ENCODE measurements at regions not wholly inside any gene's neighbourhood (a gene's known extent, or its start where the extent isn't known, plus 50 kb on each side); places are given as distances from the start of the nearest gene placed in this dataset.
"Not testable (repeated sequence)": the region's sequence is repeated elsewhere in the genome, so short reads cannot be mapped to it uniquely, and the experiment has no call there.

DNA sequence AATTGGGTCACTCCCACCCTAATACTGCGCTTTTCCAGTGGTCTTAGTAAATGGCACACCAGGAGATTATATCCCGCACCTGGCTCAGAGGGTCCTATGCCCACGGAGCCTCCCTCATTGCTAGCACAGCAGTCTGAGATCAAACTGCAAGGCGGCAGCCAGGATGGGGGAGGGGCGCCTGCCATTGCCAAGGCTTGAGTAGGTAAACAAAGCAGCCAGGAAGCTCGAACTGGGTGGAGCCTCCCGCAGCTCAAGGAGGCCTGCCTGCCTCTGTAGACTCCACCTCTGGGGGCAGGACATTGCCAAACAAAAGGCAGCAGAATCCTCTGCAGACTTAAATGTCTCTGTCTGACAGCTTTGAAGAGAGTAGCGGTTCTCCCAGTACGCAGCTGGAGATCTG is 52.4 kb upstream of the PMPCB start:
- H3K9me3 ChIP-seq (ENCODE audit: control insufficient read depth in 1 of 2, insufficient read depth in 1 of 2, low read depth in 1 of 2, low read length in 2 of 2); H2AFZ ChIP-seq (ENCODE audit: low read depth, low read length, poor library complexity, severe bottlenecking); POLR2A ChIA-PET; BruUV-seq (replicated peaks); H3K4me1 ChIP-seq (ENCODE audit: control insufficient read depth in 1 of 2, insufficient read depth in 2 of 2, low read length in 2 of 2); DNase-seq (ENCODE audit: low read depth, low spot score); RAD21 ChIA-PET (ENCODE audit: low non-redundant PET in 1 of 2, low total read pairs in 2 of 2, uncharacterized antibody in 2 of 2, unreplicated experiment in 2 of 2); ATAC-seq; CTCF ChIA-PET; H4K20me1 ChIP-seq (ENCODE audit: insufficient read depth); H3K9ac ChIP-seq (ENCODE audit: low read length); H3K27me3 ChIP-seq (ENCODE audit: insufficient read depth, low read length); intact Hi-C loops (cut with micrococcal nuclease); H3K4me2 ChIP-seq (ENCODE audit: low read length); H3K9me2 ChIP-seq (ENCODE audit: insufficient read depth); H3K79me2 ChIP-seq (ENCODE audit: insufficient read depth, low read length); H3K27ac ChIP-seq (ENCODE audit: low read depth, low read length); H3K4me3 ChIP-seq (replicated peaks in 1 of 2; ENCODE audit: low read depth in 1 of 2, low read length in 2 of 2); H3K36me3 ChIP-seq (ENCODE audit: control insufficient read depth in 1 of 2, insufficient read depth in 2 of 2, low read length in 2 of 2): not testable (repeated sequence)

DNA sequence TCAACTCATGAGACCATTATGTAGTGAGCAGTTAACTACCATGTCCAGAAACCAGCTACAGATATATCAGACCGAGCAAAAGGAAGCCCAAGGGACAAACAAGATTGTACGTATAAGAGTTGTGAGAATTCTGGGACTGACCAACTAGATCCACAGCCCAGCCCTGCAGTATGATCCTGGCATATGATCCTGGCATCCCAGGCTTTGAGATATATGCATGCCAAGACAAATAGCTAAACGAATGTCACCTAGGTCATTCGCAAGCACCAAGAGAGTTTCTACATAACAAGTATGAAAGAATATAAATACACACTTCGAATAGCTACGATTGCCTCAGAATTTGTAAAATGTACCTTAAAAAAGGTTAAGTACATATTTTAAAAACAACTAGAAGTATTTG is 56.4 kb upstream of the PMPCB start:
- Histone ChIP-seq H3K9me2 (ENCODE audit: insufficient read depth) (no peaks in the 10 kb centered on the region), H4K20me1 (ENCODE audit: insufficient read depth) (no peaks in the 10 kb centered on the region), H2AFZ (ENCODE audit: low read depth, low read length, poor library complexity, severe bottlenecking) (no peak overlapping the region), H3K79me2 (ENCODE audit: insufficient read depth, low read length) (no peaks in the 10 kb centered on the region), H3K9me3 (ENCODE audit: control insufficient read depth in 1 of 2, insufficient read depth in 1 of 2, low read depth in 1 of 2, low read length in 2 of 2) (no peaks in the 10 kb centered on the region), H3K36me3 (ENCODE audit: control insufficient read depth in 1 of 2, insufficient read depth in 2 of 2, low read length in 2 of 2) (no peaks in the 10 kb centered on the region), H3K4me3 (replicated peaks in 1 of 2; ENCODE audit: low read depth in 1 of 2, low read length in 2 of 2) (no peak overlapping the region), H3K4me1 (ENCODE audit: control insufficient read depth in 1 of 2, insufficient read depth in 2 of 2, low read length in 2 of 2) (no peaks in the 10 kb centered on the region), H3K4me2 (ENCODE audit: low read length) (no peak overlapping the region), H3K27me3 (ENCODE audit: insufficient read depth, low read length) (no peaks in the 10 kb centered on the region), H3K27ac (ENCODE audit: low read depth, low read length) (no peak overlapping the region), H3K9ac (ENCODE audit: low read length) (no peak overlapping the region)
- no peak for ATAC-seq
- ChIA-PET POLR2A (no interaction called here), CTCF (no interaction called here), RAD21 (ENCODE audit: low non-redundant PET in 1 of 2, low total read pairs in 2 of 2, uncharacterized antibody in 2 of 2, unreplicated experiment in 2 of 2) (no interaction called here)
- no peak for TF ChIP-seq FOSL1 (IDR thresholded peaks at IDR 0.05; ENCODE audit: low read depth)
- TF ChIP-seq EGR1 (IDR thresholded peaks at IDR 0.05; ENCODE audit: low read depth), result no peak
- TF ChIP-seq YY1 (IDR thresholded peaks at IDR 0.05; ENCODE audit: extremely low read depth, insufficient replicate concordance, low read depth, low read length), result no peak
- TF ChIP-seq EZH2 (IDR thresholded peaks at IDR 0.05), result no peak
- TF ChIP-seq POLR2AphosphoS5 (IDR thresholded peaks at IDR 0.05; ENCODE audit: low read depth, low read length), result no peak
- TF ChIP-seq EZH2phosphoT487 (IDR thresholded peaks at IDR 0.05; ENCODE audit: borderline replicate concordance), result no peak
- TF ChIP-seq, protein P1, sequence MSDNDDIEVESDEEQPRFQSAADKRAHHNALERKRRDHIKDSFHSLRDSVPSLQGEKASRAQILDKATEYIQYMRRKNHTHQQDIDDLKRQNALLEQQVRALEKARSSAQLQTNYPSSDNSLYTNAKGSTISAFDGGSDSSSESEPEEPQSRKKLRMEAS (IDR thresholded peaks at IDR 0.05), result no peak
- TF ChIP-seq, protein P2, sequence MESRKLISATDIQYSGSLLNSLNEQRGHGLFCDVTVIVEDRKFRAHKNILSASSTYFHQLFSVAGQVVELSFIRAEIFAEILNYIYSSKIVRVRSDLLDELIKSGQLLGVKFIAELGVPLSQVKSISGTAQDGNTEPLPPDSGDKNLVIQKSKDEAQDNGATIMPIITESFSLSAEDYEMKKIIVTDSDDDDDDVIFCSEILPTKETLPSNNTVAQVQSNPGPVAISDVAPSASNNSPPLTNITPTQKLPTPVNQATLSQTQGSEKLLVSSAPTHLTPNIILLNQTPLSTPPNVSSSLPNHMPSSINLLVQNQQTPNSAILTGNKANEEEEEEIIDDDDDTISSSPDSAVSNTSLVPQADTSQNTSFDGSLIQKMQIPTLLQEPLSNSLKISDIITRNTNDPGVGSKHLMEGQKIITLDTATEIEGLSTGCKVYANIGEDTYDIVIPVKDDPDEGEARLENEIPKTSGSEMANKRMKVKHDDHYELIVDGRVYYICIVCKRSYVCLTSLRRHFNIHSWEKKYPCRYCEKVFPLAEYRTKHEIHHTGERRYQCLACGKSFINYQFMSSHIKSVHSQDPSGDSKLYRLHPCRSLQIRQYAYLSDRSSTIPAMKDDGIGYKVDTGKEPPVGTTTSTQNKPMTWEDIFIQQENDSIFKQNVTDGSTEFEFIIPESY (IDR thresholded peaks at IDR 0.05; ENCODE audit: extremely low read depth, insufficient replicate concordance, low read length), result no peak
- TF ChIP-seq CEBPB (IDR thresholded peaks at IDR 0.05; ENCODE audit: low read depth), result no peak
- TF ChIP-seq ZNF274 (IDR thresholded peaks at IDR 0.05; ENCODE audit: low read depth, low read length), result no peak
- no peak for TF ChIP-seq ZFX (IDR thresholded peaks at IDR 0.05)
- TF ChIP-seq ELF1 (IDR thresholded peaks at IDR 0.05; ENCODE audit: borderline replicate concordance, low read depth), result no peak
- intact Hi-C loops (cut with micrococcal nuclease), result no loop called here
- DNase-seq (ENCODE audit: low read depth, low spot score), result no peak
- no TSS peak for BruUV-seq (replicated peaks)

DNA sequence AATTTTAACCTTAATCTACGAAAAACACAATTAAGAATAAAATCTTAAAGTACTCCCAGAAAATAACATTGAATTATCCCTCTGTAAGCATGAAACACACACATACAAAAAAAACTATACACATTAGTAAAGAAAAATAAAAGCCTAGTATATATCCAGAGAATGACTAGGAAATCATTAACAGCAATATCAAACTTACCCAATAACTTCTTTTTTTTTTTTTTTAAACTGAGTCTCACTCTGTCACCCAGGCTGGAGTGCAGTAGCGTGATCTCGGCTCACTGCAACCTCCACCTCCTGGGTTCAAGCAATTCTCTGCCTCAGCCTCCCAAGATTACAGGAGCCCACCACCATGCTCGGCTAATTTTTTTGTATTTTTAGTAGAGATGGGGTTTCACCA is 61.4 kb upstream of the PMPCB start:
- ATAC-seq; H3K27ac ChIP-seq (ENCODE audit: low read depth, low read length); CTCF ChIA-PET; H2AFZ ChIP-seq (ENCODE audit: low read depth, low read length, poor library complexity, severe bottlenecking); H3K36me3 ChIP-seq (ENCODE audit: control insufficient read depth in 1 of 2, insufficient read depth in 2 of 2, low read length in 2 of 2); H3K4me3 ChIP-seq (replicated peaks in 1 of 2; ENCODE audit: low read depth in 1 of 2, low read length in 2 of 2); H3K4me2 ChIP-seq (ENCODE audit: low read length); intact Hi-C loops (cut with micrococcal nuclease); DNase-seq (ENCODE audit: low read depth, low spot score); H3K9me3 ChIP-seq (ENCODE audit: control insufficient read depth in 1 of 2, insufficient read depth in 1 of 2, low read depth in 1 of 2, low read length in 2 of 2); H3K9ac ChIP-seq (ENCODE audit: low read length); RAD21 ChIA-PET (ENCODE audit: low non-redundant PET in 1 of 2, low total read pairs in 2 of 2, uncharacterized antibody in 2 of 2, unreplicated experiment in 2 of 2); H3K9me2 ChIP-seq (ENCODE audit: insufficient read depth); H3K4me1 ChIP-seq (ENCODE audit: control insufficient read depth in 1 of 2, insufficient read depth in 2 of 2, low read length in 2 of 2); H3K27me3 ChIP-seq (ENCODE audit: insufficient read depth, low read length); BruUV-seq (replicated peaks); POLR2A ChIA-PET; H4K20me1 ChIP-seq (ENCODE audit: insufficient read depth); H3K79me2 ChIP-seq (ENCODE audit: insufficient read depth, low read length): not testable (repeated sequence)

All from HCT116 (cell line).